ENCODE measurements at regions not wholly inside any gene's neighbourhood (a gene's known extent, or its start where the extent isn't known, plus 50 kb on each side); places are given as distances from the start of the nearest gene placed in this dataset.

GRCh38 chr12:67026487-67027246 is 242.5 kb upstream of the CAND1 start:
- no peaks in the 10 kb centered on the region for H4K20me1 ChIP-seq (ENCODE audit: control insufficient read depth, insufficient read depth, insufficient read length)
- H3K23ac ChIP-seq (ENCODE audit: insufficient read length, low read depth, low read length), result no peak overlapping the region
- H2BK15ac ChIP-seq (ENCODE audit: low read depth, low read length), result no peak overlapping the region
- no peaks in the 10 kb centered on the region for H3K79me2 ChIP-seq (ENCODE audit: insufficient read depth, low read length)
- H3K56ac ChIP-seq (ENCODE audit: insufficient read length, low read depth, low read length), result no peak overlapping the region
- H3K27ac Mint-ChIP-seq, result no peak overlapping the region
- no peaks in the 10 kb centered on the region for H3K23me2 ChIP-seq (ENCODE audit: insufficient read length, low read depth, low read length, poor library complexity, severe bottlenecking)
- H3K27me3 ChIP-seq (ENCODE audit: insufficient read depth, low read length), result no peaks in the 10 kb centered on the region
- no peak overlapping the region for H2AK5ac ChIP-seq (ENCODE audit: insufficient read length, low read length)
- H3K79me1 ChIP-seq (ENCODE audit: insufficient read depth, low read depth, low read length, poor library complexity, severe bottlenecking), result no peaks in the 10 kb centered on the region
- WGBS (ENCODE audit: extremely low coverage, insufficient read length, low lambda C conversion rate), result no CpG with 5 or more reads among the region's 5 CpGs
- no peak for TF ChIP-seq CTCF (conservative IDR thresholded peaks at IDR 0.05)
- H3K4ac ChIP-seq (ENCODE audit: low read depth, low read length), result no peak overlapping the region
- H3K4me1 Mint-ChIP-seq, result peaks cover 4 to 9% of the 10 kb centered on the region in 2 experiments; a peak in 3 of 4 replicates
- no peak overlapping the region for H3K18ac ChIP-seq (ENCODE audit: insufficient read length, low read depth, low read length)
- H3K9me3 Mint-ChIP-seq, result no peaks in the 10 kb centered on the region
- H2AFZ ChIP-seq (ENCODE audit: low read length), result no peak overlapping the region
- no peak overlapping the region for H4K8ac ChIP-seq (replicated peaks; ENCODE audit: insufficient read length, low read depth, low read length)
- H3K4me2 ChIP-seq (ENCODE audit: insufficient read depth, insufficient read length, low read length), result no peak overlapping the region
- no peak overlapping the region for H2BK5ac ChIP-seq (ENCODE audit: insufficient read length, low read length)
- H3K4me1 ChIP-seq (ENCODE audit: insufficient read depth, low read length), result no peaks in the 10 kb centered on the region
- H3K4me3 Mint-ChIP-seq, result no peak overlapping the region
- H2BK120ac ChIP-seq (ENCODE audit: low read depth, low read length, poor library complexity, severe bottlenecking), result no peak overlapping the region
- H4K5ac ChIP-seq (ENCODE audit: insufficient read length, low read depth, low read length), result no peak overlapping the region
- no peak overlapping the region for H4K91ac ChIP-seq (ENCODE audit: insufficient read length, low read depth, low read length)
- H2BK12ac ChIP-seq (ENCODE audit: insufficient read length, low read depth, low read length), result no peak overlapping the region
- H3K9ac ChIP-seq (ENCODE audit: extremely low read depth, insufficient read length, low read length), result no peak overlapping the region
- DNase-seq, result no peak
- H2BK20ac ChIP-seq (ENCODE audit: low read depth, low read length, poor library complexity, severe bottlenecking), result no peak overlapping the region
- H3K14ac ChIP-seq (ENCODE audit: insufficient read depth, low read length), result no peak overlapping the region
- H3T11ph ChIP-seq (ENCODE audit: low read length), result no peak overlapping the region
- H3K27me3 Mint-ChIP-seq (ENCODE audit: low read depth), result no peaks in the 10 kb centered on the region
- no peaks in the 10 kb centered on the region for H3K9me3 ChIP-seq (ENCODE audit: control insufficient read depth, low read depth, low read length)
- no peaks in the 10 kb centered on the region for H3K36me3 Mint-ChIP-seq (ENCODE audit: insufficient read depth in 1 of 3, low read depth in 3 of 3)
- no peak overlapping the region for H3K27ac ChIP-seq (ENCODE audit: insufficient read length, low read depth, low read length)
